HepG2 (cell line): ENCODE measurements at regions not wholly inside any gene's neighbourhood (a gene's known extent, or its start where the extent isn't known, plus 50 kb on each side); places are given as distances from the start of the nearest gene placed in this dataset.

Experiments used
- ATAC-seq: fragments of 200-7000 bp; cut with Tn5 transposase; 3 replicates; pipeline ENCODE4 v1.9.1; 2020; ENCODE audit warnings: mild to moderate bottlenecking, moderate library complexity
- BruUV-seq: library from RNA; stranded (reverse); fragments of 400-500 nt; replicated peaks from 2 replicates; lab custom pipeline; 2021; lab: Mats Ljungman, UMichigan
- CTCF ChIA-PET: fragments of 300-600 bp; formaldehyde crosslinking; extraction: SDS; loops from one replicate; lab custom pipeline; 2021; ENCODE audit warnings: low total read pairs, inconsistent platforms, low intra/inter-chr PET ratio; lab: Yijun Ruan, JAX
- POLR2A ChIA-PET: fragments of 350-600 bp; sonication (Branson Sonifier 250); formaldehyde crosslinking; loops from one replicate; lab custom pipeline; 2020; ENCODE audit warnings: antibody characterized with exemption, inconsistent platforms; lab: Yijun Ruan, JAX
- DNase-seq: peaks from one replicate; pipeline ENCODE4 v3.0.0-alpha.2; 2015; ENCODE audit warnings: low spot score
- FAIRE-seq: peaks from 3 replicates; lab custom pipeline; 2011; peaks lifted over from hg19 to GRCh38; lab: Jason Lieb, UNC
- H2AFZ ChIP-seq: one replicate; pipeline ENCODE4 v1.6.1; 2011; ENCODE audit warnings: low read length, inconsistent platforms
- H3K27ac ChIP-seq: fragments of 300-600 bp; 3 replicates; pipeline ENCODE4 v1.8.0; 2011; ENCODE audit warnings: mixed run types, mild to moderate bottlenecking, mixed read lengths, low read length, inconsistent platforms; ENCODE audit not compliant: insufficient read depth; ENCODE audit errors: extremely low read length
- H3K27me3 ChIP-seq, 2 experiments: fragments of 200-600 bp in 1 of 2; 2 replicates in 1 of 2; 3 replicates in 1 of 2; pipeline versions ENCODE4 v1.6.0 to v1.8.0; 2011; ENCODE audit warnings: low read length in 2 of 2, mild to moderate bottlenecking in 2 of 2, moderate library complexity in 2 of 2, inconsistent platforms in 1 of 2; ENCODE audit not compliant: insufficient read depth in 2 of 2, control insufficient read depth in 1 of 2
- H3K36me3 ChIP-seq, 2 experiments: fragments of 200-600 bp in 1 of 2; replicated peaks in 1 of 2; 2 replicates in 1 of 2; 3 replicates in 1 of 2; pipeline versions ENCODE4 v1.5.1 to v1.8.0; 2011; ENCODE audit warnings: low read length in 2 of 2, inconsistent platforms in 1 of 2; ENCODE audit not compliant: insufficient read depth in 2 of 2, control insufficient read depth in 1 of 2
- H3K4me1 ChIP-seq: 2 replicates; pipeline ENCODE4 v1.5.1; 2012; ENCODE audit warnings: low read length, inconsistent platforms; ENCODE audit not compliant: insufficient read depth
- H3K4me2 ChIP-seq: 2 replicates; pipeline ENCODE4 v1.6.0; 2011; ENCODE audit warnings: low read depth, low read length, inconsistent platforms
- H3K4me3 ChIP-seq, 3 experiments: fragments of 200-600 bp in 1 of 3; sonication (generic), shearing (Covaris generic) in 1 of 3; replicated peaks in 1 of 3; 2 replicates each; pipeline ENCODE4 v1.5.1; 2011 to 2016; ENCODE audit warnings: low read length in 3 of 3, inconsistent platforms in 2 of 3, low read depth in 2 of 3, mild to moderate bottlenecking in 2 of 3, control low read depth in 1 of 3, mixed read lengths in 1 of 3; ENCODE audit not compliant: insufficient read depth in 1 of 3
- H3K79me2 ChIP-seq: one replicate; pipeline ENCODE4 v1.6.1; 2011; ENCODE audit warnings: low read length, inconsistent platforms; ENCODE audit not compliant: insufficient read depth
- H3K9ac ChIP-seq: 2 replicates; pipeline ENCODE4 v1.6.0; 2011; ENCODE audit warnings: mild to moderate bottlenecking, low read depth, low read length, inconsistent platforms; ENCODE audit not compliant: insufficient read depth
- H3K9me3 ChIP-seq: 2 replicates; pipeline ENCODE4 v1.5.1; 2012; ENCODE audit warnings: mild to moderate bottlenecking, low read length
- H4K20me1 ChIP-seq: 2 replicates; pipeline ENCODE4 v1.6.0; 2011; ENCODE audit warnings: inconsistent platforms, mild to moderate bottlenecking, low read length, moderate library complexity; ENCODE audit not compliant: insufficient read depth
- ARID5B ChIP-seq: IDR thresholded peaks from 2 replicates; pipeline ENCODE4 v1.4.0; 2020; ENCODE audit warnings: mild to moderate bottlenecking, missing genetic modification reagents
- FLYWCH1 ChIP-seq: sonication (generic); formaldehyde crosslinking; IDR thresholded peaks from 2 replicates; pipeline ENCODE4 v1.8.1; 2023; ENCODE audit warnings: mild to moderate bottlenecking, missing genetic modification reagents
- FOSL2 ChIP-seq: sonication (generic); formaldehyde crosslinking; IDR thresholded peaks from 2 replicates; pipeline ENCODE4 v1.4.0; 2020; ENCODE audit warnings: missing genetic modification reagents
- HES4 ChIP-seq: sonication (generic); formaldehyde crosslinking; IDR thresholded peaks from 2 replicates; pipeline ENCODE4 v1.9.0; 2021; ENCODE audit warnings: mild to moderate bottlenecking, missing genetic modification reagents, borderline replicate concordance
- NFYC ChIP-seq: IDR thresholded peaks from 2 replicates; pipeline ENCODE4 v1.6.1; 2016; ENCODE audit warnings: missing genetic modification reagents, missing compliant biosample characterization
- NR2F6 ChIP-seq, 2 experiments: IDR thresholded peaks; 2 replicates each; pipeline ENCODE4 v1.6.1; 2016; ENCODE audit warnings: antibody characterized with exemption in 1 of 2, mild to moderate bottlenecking in 1 of 2
- PITX1 ChIP-seq: sonication (generic); formaldehyde crosslinking; IDR thresholded peaks from 2 replicates; pipeline ENCODE4 v1.5.1; 2020; ENCODE audit warnings: mild to moderate bottlenecking, missing genetic modification reagents
- SNAI1 ChIP-seq: sonication (generic); formaldehyde crosslinking; IDR thresholded peaks from 2 replicates; pipeline ENCODE4 v1.5.0; 2020; ENCODE audit warnings: mild to moderate bottlenecking, missing genetic modification reagents, borderline replicate concordance
- SNRNP70 ChIP-seq: fragments of 200-400 bp; formaldehyde crosslinking; IDR thresholded peaks from 2 replicates; pipeline ENCODE4 v1.6.1; 2017; ENCODE audit warnings: mild to moderate bottlenecking, low read depth, low read length, moderate library complexity
- STAT5B ChIP-seq: sonication (generic); formaldehyde crosslinking; IDR thresholded peaks from 2 replicates; pipeline ENCODE4 v1.4.0; 2020; ENCODE audit warnings: missing genetic modification reagents
- SUZ12 ChIP-seq: fragments of 150-350 bp; IDR thresholded peaks from 2 replicates; pipeline ENCODE4 v1.6.1; 2014; ENCODE audit warnings: low read depth, low read length
- TERF1 ChIP-seq: sonication (generic); formaldehyde crosslinking; IDR thresholded peaks from 2 replicates; pipeline ENCODE4 v1.8.0; 2022; ENCODE audit warnings: mild to moderate bottlenecking, missing genetic modification reagents, moderate library complexity
- WGBS: methylation state at CpG from one replicate; pipeline ENCODE4 v1.1.6; 2017; ENCODE audit warnings: low lambda C conversion rate; 5-methylcytosine and 5-hydroxymethylcytosine counted together
- in situ Hi-C: cut with HindIII; loops from 2 replicates; pipeline ENCODE4 v1.10.0; 2017; ENCODE audit warnings: low pct_unique_long_range_greater_than_20kb; ENCODE audit not compliant: extremely low pct_ligation_motif_present
- intact Hi-C: fragments of 100-400 bp; cut with micrococcal nuclease; formaldehyde crosslinking; loops from one replicate; pipeline ENCODE4 v1.10.0; 2022; ENCODE audit not compliant: unreplicated experiment

- in situ Hi-C loops (no loop called here), intact Hi-C loops (no loop called here)
- FAIRE-seq = no peak
- DNase-seq = no peak
- no TSS peak for BruUV-seq
- Histone ChIP-seq H3K4me1 (peaks cover 8% of the 10 kb centered on the region), H3K4me3 (no peak overlapping the region), H4K20me1 (no peaks in the 10 kb centered on the region), H3K27me3 (no peaks in the 10 kb centered on the region), H3K27ac (no peak overlapping the region), H3K9me3 (no peaks in the 10 kb centered on the region), H3K36me3 (no peaks in the 10 kb centered on the region), H3K4me2 (no peak overlapping the region), H2AFZ (no peak overlapping the region), H3K79me2 (no peaks in the 10 kb centered on the region), H3K9ac (no peak overlapping the region)
- CTCF ChIA-PET = no interaction called here
- POLR2A ChIA-PET = no interaction called here
- 34% methylated on average over 3 of the region's 3 CpGs for WGBS
- no peak for TF ChIP-seq SUZ12
- TF ChIP-seq NR2F6 (IDR thresholded peaks at IDR 0.05) = no peak
- TF ChIP-seq NR2F6 (CRISPR knock-in tag; IDR thresholded peaks at IDR 0.05) = no peak
- TF ChIP-seq ARID5B = no peak
- TF ChIP-seq NFYC = no peak
- no peak for TF ChIP-seq SNAI1
- TF ChIP-seq STAT5B = no peak
- TF ChIP-seq SNRNP70 = no peak
- TF ChIP-seq FOSL2 (CRISPR knock-in tag) = no peak
- no peak for TF ChIP-seq TERF1 (CRISPR knock-in tag)
- TF ChIP-seq PITX1 = no peak
- no peak for TF ChIP-seq HES4
- TF ChIP-seq FLYWCH1 (CRISPR knock-in tag) = no peak
- ATAC-seq = no peak
Measured at GRCh38 chr13:33764716-33765115, 53.2 kb upstream of the RFC3 start.
